ENCODE measurements at regions not wholly inside any gene's neighbourhood (a gene's known extent, or its start where the extent isn't known, plus 50 kb on each side); places are given as distances from the start of the nearest gene placed in this dataset.
A peak's percentile ranks its signal among the peaks of the same experiment; 100 is the strongest.

- Histone ChIP-seq H3K4me3 (no peak overlapping the region), H3K36me3 (no peaks in the 10 kb centered on the region), H3K27ac (no peak overlapping the region), H3K9me3 (no peaks in the 10 kb centered on the region), H3K4me1 (no peaks in the 10 kb centered on the region), H3K27me3 (ENCODE audit: low read depth) (no peaks in the 10 kb centered on the region)
- intact Hi-C loops (cut with DNase I), result no loop called here
- DNase-seq (no peak), ATAC-seq (no peak)
- no peak for TF ChIP-seq CTCF (IDR thresholded peaks at IDR 0.05)
Measured at GRCh38 chr16:86129541-86129940, 230.6 kb downstream of the IRF8 start.

- TF ChIP-seq CTCF (IDR thresholded peaks at IDR 0.05), result no peak
- H3K36me3 ChIP-seq, result no peaks in the 10 kb centered on the region
Measured at GRCh38 chr16:86133377-86133776, 234.4 kb downstream of the IRF8 start.

GRCh38 chr16:86133847-86134375 is 234.9 kb downstream of the IRF8 start:
- no peaks in the 10 kb centered on the region for H3K4me1 ChIP-seq
- H3K4me3 ChIP-seq, result no peak overlapping the region
- no peak for ATAC-seq
- TF ChIP-seq CTCF (IDR thresholded peaks at IDR 0.05), result no peak
- peaks cover 5% of the 10 kb centered on the region for H3K27me3 ChIP-seq (ENCODE audit: low read depth)
- no peak for DNase-seq
- H3K27ac ChIP-seq, result no peak overlapping the region
- no peaks in the 10 kb centered on the region for H3K9me3 ChIP-seq
- intact Hi-C loops (cut with DNase I), result no loop called here
- no peaks in the 10 kb centered on the region for H3K36me3 ChIP-seq

More at GRCh38 chr16:86133377-86133776, 234.4 kb downstream of the IRF8 start:
- no peak for ATAC-seq
- Histone ChIP-seq H3K4me1 (no peaks in the 10 kb centered on the region), H3K27me3 (ENCODE audit: low read depth) (peaks cover 5% of the 10 kb centered on the region), H3K9me3 (no peaks in the 10 kb centered on the region), H3K27ac (no peak overlapping the region), H3K4me3 (no peak overlapping the region)
- no peak for DNase-seq
- intact Hi-C loops (cut with DNase I), result no loop called here

GRCh38 chr16:86134802-86135461 is 236.0 kb downstream of the IRF8 start:
- H3K27me3 ChIP-seq (ENCODE audit: low read depth), result peaks cover 5% of the 10 kb centered on the region
- H3K9me3 ChIP-seq, result no peaks in the 10 kb centered on the region
- no peak for TF ChIP-seq CTCF (IDR thresholded peaks at IDR 0.05)
- H3K4me1 ChIP-seq, result no peaks in the 10 kb centered on the region
- intact Hi-C loops (cut with DNase I), result no loop called here
- no peaks in the 10 kb centered on the region for H3K36me3 ChIP-seq
- no peak overlapping the region for H3K4me3 ChIP-seq
- no peak overlapping the region for H3K27ac ChIP-seq
- ATAC-seq, result peak in 1 of 2 donors; percentile 71
- DNase-seq, result no peak

- intact Hi-C loops (cut with DNase I), result no loop called here
- no peaks in the 10 kb centered on the region for H3K36me3 ChIP-seq
- peaks cover 5% of the 10 kb centered on the region for H3K27me3 ChIP-seq (ENCODE audit: low read depth)
- TF ChIP-seq CTCF (IDR thresholded peaks at IDR 0.05), result no peak
- DNase-seq (no peak), ATAC-seq (no peak)
- no peak overlapping the region for H3K4me3 ChIP-seq
- H3K9me3 ChIP-seq, result no peaks in the 10 kb centered on the region
- H3K4me1 ChIP-seq, result no peaks in the 10 kb centered on the region
- no peak overlapping the region for H3K27ac ChIP-seq
Measured at GRCh38 chr16:86137359-86137758, 238.4 kb downstream of the IRF8 start.
